AG04449 (cell line): ENCODE measurements at regions not wholly inside any gene's neighbourhood (a gene's known extent, or its start where the extent isn't known, plus 50 kb on each side); places are given as distances from the start of the nearest gene placed in this dataset.

Source experiments
- CTCF ChIA-PET: fragments of 350-600 bp; formaldehyde crosslinking; extraction: SDS; loops from one replicate; lab custom pipeline; 2021; ENCODE audit warnings: antibody characterized with exemption; lab: Yijun Ruan, JAX
- POLR2A ChIA-PET: fragments of 400-600, 350-600 bp; formaldehyde crosslinking; extraction: SDS; loops from one replicate; lab custom pipeline; 2020; ENCODE audit warnings: antibody characterized with exemption, inconsistent platforms; lab: Yijun Ruan, JAX
- DNase-seq: peaks from one replicate; pipeline ENCODE4 v3.0.0-alpha.2; 2010; ENCODE audit warnings: low read depth, low spot score
- H3K4me3 ChIP-seq: 2 replicates; pipeline ENCODE4 v1.5.1; 2011; ENCODE audit warnings: low read depth, mild to moderate bottlenecking, control low read depth, low read length
- TF ChIP-seq, protein P1 (sequence below): IDR thresholded peaks from one replicate; pipeline ENCODE4 v1.5.1; 2011; ENCODE audit warnings: mild to moderate bottlenecking, moderate library complexity, low read length, control low read depth, inconsistent platforms; ENCODE audit not compliant: insufficient read depth; ENCODE audit errors: missing control alignments

DNA sequence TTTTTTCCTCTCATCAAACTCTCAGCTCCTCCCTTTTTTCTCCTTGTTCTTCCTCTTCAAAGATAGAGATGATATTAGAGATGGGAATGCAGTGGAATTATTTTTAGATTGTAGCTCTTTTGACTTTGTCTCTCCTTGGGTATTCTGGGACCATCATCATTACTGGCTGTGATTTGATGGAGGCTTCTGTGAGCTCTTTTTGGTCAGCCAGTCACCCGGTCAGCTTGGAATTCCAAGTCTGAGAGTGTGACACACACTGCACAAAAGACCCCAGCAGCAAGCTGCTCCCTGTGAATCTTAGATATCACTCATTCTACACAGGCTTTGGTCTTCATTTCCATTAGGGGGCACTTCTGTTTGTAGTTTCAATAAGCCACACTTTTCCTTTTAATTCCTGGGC is 51.6 kb upstream of the NEK7 start:
- no peak overlapping the region for H3K4me3 ChIP-seq
- CTCF ChIA-PET: interaction anchor here (1.2 to 3.9 kb wide), 2 partner anchors 11 to 14 kb away, joined by 3 to 18 read pairs; no protein-coding TSS in a partner anchor
- no peak for DNase-seq
- TF ChIP-seq, protein P1, sequence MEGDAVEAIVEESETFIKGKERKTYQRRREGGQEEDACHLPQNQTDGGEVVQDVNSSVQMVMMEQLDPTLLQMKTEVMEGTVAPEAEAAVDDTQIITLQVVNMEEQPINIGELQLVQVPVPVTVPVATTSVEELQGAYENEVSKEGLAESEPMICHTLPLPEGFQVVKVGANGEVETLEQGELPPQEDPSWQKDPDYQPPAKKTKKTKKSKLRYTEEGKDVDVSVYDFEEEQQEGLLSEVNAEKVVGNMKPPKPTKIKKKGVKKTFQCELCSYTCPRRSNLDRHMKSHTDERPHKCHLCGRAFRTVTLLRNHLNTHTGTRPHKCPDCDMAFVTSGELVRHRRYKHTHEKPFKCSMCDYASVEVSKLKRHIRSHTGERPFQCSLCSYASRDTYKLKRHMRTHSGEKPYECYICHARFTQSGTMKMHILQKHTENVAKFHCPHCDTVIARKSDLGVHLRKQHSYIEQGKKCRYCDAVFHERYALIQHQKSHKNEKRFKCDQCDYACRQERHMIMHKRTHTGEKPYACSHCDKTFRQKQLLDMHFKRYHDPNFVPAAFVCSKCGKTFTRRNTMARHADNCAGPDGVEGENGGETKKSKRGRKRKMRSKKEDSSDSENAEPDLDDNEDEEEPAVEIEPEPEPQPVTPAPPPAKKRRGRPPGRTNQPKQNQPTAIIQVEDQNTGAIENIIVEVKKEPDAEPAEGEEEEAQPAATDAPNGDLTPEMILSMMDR: no peak
- POLR2A ChIA-PET: interaction anchor here (0.6 kb wide), 1 partner anchor 501 kb away, joined by 5 read pairs; no protein-coding TSS in a partner anchor

DNA sequence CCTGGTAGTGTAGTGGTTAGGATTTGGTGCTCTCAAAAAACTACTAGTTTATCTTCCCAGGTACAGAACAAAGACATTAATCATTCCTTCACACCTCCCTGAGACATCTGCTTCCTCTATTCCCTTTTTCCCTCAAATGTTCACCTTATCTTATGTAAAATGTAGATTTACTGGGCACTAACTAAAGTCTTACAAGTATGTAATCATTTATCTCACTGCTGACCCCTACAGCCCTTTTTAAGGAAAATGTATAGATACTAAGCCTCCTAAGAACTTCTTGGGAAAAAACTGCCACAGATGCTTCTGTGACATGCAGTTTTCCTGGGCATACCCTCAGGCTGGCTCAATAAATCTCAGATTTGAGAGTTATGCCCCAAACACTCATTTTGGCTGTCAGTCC is 50.8 kb upstream of the NEK7 start:
- ChIA-PET CTCF (interaction anchor here (1.2 to 3.9 kb wide), 2 partner anchors 10 to 14 kb away, joined by 3 to 18 read pairs; no protein-coding TSS in a partner anchor), POLR2A (no interaction called here)
- DNase-seq: no peak
- H3K4me3 ChIP-seq: no peak overlapping the region
- TF ChIP-seq, protein P1: no peak
